Femur (tissue), 1 donor: ENCODE measurements at regions not wholly inside any gene's neighbourhood (a gene's known extent, or its start where the extent isn't known, plus 50 kb on each side); places are given as distances from the start of the nearest gene placed in this dataset.
"Not testable (repeated sequence)": the region's sequence is repeated elsewhere in the genome, so short reads cannot be mapped to it uniquely, and the experiment has no call there.

ENCODE experiments used
- DNase-seq: peaks from one replicate; pipeline ENCODE4 v3.0.0-alpha.2; 2017

- no peak for DNase-seq
Measured at GRCh38 chr12:90827567-90827966, 127.4 kb downstream of the CCER1 start.

GRCh38 chr12:90826036-90826435, 128.9 kb downstream of the CCER1 start:
- DNase-seq, result peak; percentile 20

- no peak for DNase-seq
Measured at GRCh38 chr12:90823859-90824258, 131.1 kb downstream of the CCER1 start.

- no peak for DNase-seq
Measured at GRCh38 chr12:90819709-90820108, 135.3 kb downstream of the CCER1 start.

- no peak for DNase-seq
Measured at GRCh38 chr12:90816353-90817089, 138.5 kb downstream of the CCER1 start.

- DNase-seq, result no peak
Measured at GRCh38 chr12:90809940-90810339, 145.0 kb downstream of the CCER1 start.

- DNase-seq, result no peak
Measured at GRCh38 chr12:90808568-90808967, 146.4 kb downstream of the CCER1 start.

GRCh38 chr12:90802727-90803126, 152.2 kb downstream of the CCER1 start:
- DNase-seq, result no peak

- DNase-seq, result no peak
Measured at GRCh38 chr12:90801776-90802175, 153.2 kb downstream of the CCER1 start.

GRCh38 chr12:90794212-90794611, 160.8 kb downstream of the CCER1 start:
- DNase-seq, result no peak

- not testable (repeated sequence) for DNase-seq
Measured at GRCh38 chr12:90792718-90793117, 162.3 kb downstream of the CCER1 start.

- no peak for DNase-seq
Measured at GRCh38 chr12:90791445-90791844, 163.5 kb downstream of the CCER1 start.

- no peak for DNase-seq
Measured at GRCh38 chr12:90790747-90791146, 164.2 kb downstream of the CCER1 start.

GRCh38 chr12:90773491-90773890, 181.5 kb downstream of the CCER1 start:
- no peak for DNase-seq

GRCh38 chr12:90770861-90771260, 184.1 kb downstream of the CCER1 start:
- DNase-seq, result no peak

- DNase-seq, result no peak
Measured at GRCh38 chr12:90757957-90758356, 197.0 kb downstream of the CCER1 start.

GRCh38 chr12:90745211-90745610, 209.8 kb downstream of the CCER1 start:
- DNase-seq, result no peak

- DNase-seq, result no peak
Measured at GRCh38 chr12:90741611-90742010, 213.4 kb downstream of the CCER1 start.

- no peak for DNase-seq
Measured at GRCh38 chr12:90729736-90730135, 225.2 kb downstream of the CCER1 start.

GRCh38 chr12:90712671-90713070, 242.3 kb downstream of the CCER1 start:
- DNase-seq, result no peak

- no peak for DNase-seq
Measured at GRCh38 chr12:90710711-90711110, 244.3 kb downstream of the CCER1 start.

- no peak for DNase-seq
Measured at GRCh38 chr12:90706036-90706435, 248.9 kb downstream of the CCER1 start.

- DNase-seq, result no peak
Measured at GRCh38 chr12:90695415-90695814, 259.6 kb downstream of the CCER1 start.

- DNase-seq, result no peak
Measured at GRCh38 chr12:90690120-90690519, 264.9 kb downstream of the CCER1 start.

- not testable (repeated sequence) for DNase-seq
Measured at GRCh38 chr12:90687682-90688081, 267.3 kb downstream of the CCER1 start.
